GM12801 (cell line): ENCODE measurements at regions not wholly inside any gene's neighbourhood (a gene's known extent, or its start where the extent isn't known, plus 50 kb on each side); places are given as distances from the start of the nearest gene placed in this dataset.

ENCODE experiments used
- TF ChIP-seq, protein P1 (sequence below): IDR thresholded peaks from one replicate; pipeline ENCODE4 v1.5.1; 2011; ENCODE audit warnings: control low read depth; ENCODE audit not compliant: insufficient read length; ENCODE audit errors: extremely low read depth

DNA sequence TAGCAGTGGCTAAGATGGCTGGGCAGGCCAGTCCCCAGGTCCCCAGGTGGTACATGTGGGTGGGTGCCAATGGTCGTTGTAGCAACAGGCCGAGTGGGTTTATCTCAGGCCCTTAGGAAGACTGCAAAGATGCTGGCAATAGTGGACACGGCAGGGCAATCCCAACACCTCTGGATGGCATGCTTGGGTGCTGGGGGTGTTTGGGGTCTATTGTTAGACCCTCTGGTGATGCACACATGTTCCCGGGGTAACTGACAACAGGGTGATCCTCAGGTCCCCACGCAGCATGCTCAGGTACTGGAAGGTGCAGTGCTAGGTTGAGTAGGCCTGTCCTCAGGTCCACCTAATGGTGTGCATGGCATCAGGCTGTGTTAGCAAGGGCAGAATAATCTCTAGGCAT lies 267.5 kb downstream of the ANKRD50 start:
- TF ChIP-seq, protein P1, sequence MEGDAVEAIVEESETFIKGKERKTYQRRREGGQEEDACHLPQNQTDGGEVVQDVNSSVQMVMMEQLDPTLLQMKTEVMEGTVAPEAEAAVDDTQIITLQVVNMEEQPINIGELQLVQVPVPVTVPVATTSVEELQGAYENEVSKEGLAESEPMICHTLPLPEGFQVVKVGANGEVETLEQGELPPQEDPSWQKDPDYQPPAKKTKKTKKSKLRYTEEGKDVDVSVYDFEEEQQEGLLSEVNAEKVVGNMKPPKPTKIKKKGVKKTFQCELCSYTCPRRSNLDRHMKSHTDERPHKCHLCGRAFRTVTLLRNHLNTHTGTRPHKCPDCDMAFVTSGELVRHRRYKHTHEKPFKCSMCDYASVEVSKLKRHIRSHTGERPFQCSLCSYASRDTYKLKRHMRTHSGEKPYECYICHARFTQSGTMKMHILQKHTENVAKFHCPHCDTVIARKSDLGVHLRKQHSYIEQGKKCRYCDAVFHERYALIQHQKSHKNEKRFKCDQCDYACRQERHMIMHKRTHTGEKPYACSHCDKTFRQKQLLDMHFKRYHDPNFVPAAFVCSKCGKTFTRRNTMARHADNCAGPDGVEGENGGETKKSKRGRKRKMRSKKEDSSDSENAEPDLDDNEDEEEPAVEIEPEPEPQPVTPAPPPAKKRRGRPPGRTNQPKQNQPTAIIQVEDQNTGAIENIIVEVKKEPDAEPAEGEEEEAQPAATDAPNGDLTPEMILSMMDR, result no peak

DNA sequence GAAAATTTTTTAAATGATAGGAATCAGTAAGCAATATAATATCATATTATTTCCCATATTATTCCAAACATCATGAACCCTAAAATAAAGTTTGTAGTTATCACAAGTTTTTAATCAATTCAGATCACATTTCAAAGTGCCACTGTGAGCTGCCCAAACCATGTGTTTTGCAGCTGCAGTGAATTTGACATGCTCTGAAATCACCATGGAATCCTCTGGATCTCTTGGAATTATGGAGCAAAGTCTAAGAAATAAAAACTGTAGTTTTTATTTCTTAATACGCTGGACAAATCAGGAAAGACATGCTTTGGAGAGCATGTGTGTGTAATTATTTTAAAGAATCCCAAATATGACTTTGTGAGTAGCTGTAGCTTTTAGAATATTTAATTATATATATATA lies 262.7 kb downstream of the ANKRD50 start:
- TF ChIP-seq, protein P1, result no peak

DNA sequence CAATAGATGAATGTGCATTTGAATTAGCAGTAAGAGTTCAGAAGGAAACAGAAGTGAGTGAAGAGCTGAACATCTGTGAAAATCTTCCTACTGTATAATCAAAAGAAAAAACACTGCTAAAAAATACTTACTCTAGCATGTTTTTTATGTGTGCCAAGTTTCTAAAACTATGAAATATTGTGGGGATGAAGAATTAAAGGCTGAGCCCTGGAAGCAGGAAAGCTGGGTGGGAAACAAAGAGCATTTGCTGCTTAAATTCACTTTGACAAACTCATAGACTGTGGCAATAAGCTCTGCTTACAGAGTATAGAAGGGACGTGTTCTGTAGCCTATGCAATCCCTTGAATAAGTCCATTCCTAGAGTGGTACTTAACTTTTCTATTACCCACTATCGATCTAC lies 261.7 kb downstream of the ANKRD50 start:
- TF ChIP-seq, protein P1, result no peak

DNA sequence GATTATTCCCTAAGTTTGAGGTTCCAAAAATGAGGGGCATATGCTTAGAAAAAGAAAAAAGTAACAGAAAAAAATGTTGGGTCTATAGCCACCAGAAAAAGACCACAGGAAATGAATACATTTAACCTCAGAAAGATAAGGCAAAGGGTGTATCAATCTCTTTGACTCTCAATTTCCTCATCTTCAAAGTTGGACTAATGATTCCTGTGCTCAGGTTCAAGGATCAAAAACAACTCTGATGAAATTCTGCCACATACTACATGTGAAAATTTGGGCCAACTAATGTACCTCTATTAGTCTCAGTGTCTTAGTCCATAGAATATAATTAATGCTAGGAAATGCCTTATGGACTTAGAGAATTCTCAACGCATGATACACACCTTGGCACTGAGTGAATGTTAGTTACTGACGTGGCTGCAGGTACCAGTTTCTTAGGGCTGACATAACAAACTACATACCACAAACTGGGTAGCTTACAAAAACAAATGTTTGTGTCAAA lies 257.7 kb downstream of the ANKRD50 start:
- TF ChIP-seq, protein P1, result no peak

DNA sequence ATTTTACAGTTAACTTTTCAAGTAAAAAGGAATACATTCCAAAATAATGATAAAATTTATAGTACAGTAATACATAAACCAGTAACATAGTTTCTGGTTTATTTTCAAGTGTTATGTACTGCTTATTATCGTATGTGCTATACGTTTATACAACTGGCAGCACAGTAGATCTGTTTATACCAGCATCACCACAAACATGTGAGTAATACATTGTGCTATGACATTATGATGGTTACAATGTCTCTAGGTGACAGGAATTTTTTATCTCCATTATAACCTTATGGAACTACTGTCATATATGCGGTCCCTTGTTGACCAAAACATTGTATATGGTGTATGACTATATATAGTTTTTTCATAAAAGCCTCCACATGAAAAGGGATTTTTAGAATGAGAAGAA lies 256.9 kb downstream of the ANKRD50 start:
- TF ChIP-seq, protein P1, result no peak

DNA sequence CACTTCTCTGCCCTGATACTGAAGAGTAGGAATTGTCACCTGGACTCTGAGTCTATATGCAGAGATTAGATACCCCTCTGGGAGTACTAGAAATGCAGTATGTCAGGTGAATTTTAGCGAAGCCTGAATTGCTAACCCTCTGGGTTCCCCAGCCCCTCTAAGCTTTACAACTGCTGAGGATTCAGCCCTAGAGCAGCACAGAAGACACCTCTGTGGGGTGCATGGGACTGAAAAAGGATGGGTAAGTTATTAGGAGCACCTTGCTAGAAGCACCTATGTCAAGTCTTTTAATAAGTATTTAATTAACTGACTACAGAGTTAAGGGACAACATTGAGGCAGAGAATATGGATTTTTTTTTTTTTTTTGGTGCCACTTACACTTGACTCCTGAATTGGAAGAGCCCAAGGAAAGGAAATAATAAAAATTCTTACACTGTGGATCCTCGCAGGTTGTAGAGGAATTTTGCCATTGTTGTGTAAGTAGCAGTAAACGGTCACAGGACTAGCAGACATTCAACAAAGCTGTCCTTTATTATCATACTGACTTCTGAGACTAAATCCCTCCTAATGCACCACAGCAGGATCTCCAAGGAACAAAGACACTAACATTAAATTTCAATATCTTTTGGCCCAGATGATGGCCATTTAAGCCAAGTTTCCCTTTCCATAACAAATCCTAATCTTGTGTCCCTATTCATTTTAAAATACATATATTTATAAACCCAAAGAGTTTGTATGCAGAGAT lies 253.2 kb downstream of the ANKRD50 start:
- TF ChIP-seq, protein P1, result no peak

DNA sequence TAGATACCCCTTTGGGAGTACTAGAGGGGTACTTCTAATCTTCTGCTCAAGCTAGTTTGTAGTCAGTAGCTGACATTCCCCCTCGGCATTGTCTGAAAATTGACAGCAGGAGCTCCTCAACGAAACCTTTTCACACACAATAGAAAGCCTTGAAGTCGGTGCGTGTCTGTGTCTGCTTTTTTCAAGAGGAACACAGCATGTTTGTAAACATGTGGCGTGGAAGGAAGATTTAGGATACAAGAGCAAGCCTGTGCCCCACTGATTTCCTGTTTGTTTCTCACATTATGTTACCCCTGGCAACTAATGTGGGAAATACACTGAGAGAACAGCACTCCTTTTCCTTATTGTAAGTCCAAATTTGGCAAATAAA lies 252.6 kb downstream of the ANKRD50 start:
- TF ChIP-seq, protein P1, result no peak
